GM18517 (cell line): ENCODE measurements at regions not wholly inside any gene's neighbourhood (a gene's known extent, or its start where the extent isn't known, plus 50 kb on each side); places are given as distances from the start of the nearest gene placed in this dataset.

Experiments
- ATAC-seq: cut with Tn5 transposase; IDR thresholded peaks from one replicate; pipeline ENCODE4 v1.9.1; 2021; ENCODE audit warnings: mild to moderate bottlenecking, moderate library complexity; ENCODE audit not compliant: unreplicated experiment

GRCh38 chr6:62672989-62673388 is 387.0 kb upstream of the KHDRBS2 start:
- no peak for ATAC-seq

DNA sequence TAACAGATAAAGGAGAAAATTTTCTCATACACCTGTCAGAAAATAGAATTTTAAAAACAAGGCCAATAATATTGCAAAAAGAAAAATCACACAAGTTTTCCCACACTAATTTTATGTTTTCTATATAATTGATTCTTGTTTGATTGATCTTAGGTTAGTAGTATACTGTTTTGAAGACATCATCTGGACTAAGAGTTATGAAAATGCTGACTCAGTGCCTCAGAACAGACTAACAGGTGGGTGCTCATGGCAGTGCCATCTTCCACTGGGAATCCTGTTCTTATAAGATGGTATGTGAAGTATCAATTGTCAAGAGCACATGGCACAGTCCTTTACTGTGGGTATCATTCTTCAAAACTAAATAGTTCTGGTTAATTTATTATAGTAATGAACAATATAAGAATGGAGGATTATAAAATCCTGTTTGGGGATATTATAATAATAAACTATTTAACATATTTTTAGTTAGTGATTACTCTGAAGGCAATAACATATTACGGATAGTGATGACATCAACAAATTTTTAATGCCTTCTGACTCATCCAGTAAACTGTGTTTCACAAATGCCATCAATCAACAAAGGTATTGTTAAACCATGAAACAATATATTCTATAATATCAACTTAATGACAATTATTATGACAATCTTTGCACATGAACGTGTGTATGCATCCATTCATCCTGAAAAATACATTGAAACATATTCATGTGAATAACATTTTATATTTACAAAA is 384.6 kb upstream of the KHDRBS2 start:
- ATAC-seq, result no peak

DNA sequence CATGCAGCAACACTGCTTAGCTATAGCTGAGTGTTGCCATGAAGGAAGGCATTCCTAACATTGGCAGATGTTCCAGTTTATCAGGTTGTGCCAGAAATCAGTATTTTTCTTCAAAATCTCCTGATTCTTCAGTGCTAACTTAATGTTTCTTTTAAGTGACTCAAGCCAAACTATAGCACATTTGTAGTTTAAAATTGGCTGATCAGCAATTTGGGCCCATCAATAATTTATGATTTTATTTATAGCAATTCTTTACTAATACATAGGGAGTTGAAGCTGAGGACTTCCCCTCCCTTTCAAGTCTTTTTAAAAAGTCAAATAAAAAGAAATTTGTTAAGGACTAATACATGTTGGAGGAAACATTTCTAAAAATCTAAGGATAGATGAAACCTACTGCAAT is 383.8 kb upstream of the KHDRBS2 start:
- no peak for ATAC-seq

GRCh38 chr6:62652692-62653328 is 366.8 kb upstream of the KHDRBS2 start:
- ATAC-seq, result no peak

DNA sequence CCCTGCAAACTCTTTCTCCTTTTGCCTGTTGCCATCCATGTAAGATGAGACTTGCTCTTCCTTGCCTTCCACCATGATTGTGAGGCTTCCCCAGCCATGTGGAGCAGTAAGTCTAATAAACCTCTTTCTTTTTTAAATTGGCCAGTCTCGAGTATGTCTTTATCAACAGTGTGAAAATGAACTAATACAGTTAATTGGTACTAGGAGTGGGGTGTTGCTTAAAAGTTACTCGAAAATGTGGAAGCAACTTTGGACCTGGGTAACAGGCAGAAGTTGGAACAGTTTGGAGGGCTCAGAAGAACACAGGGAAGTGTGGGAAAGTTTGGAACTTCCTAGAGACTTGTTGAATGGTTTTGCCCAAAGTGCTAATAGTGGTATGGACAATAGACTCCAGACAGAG is 359.2 kb upstream of the KHDRBS2 start:
- no peak for ATAC-seq

- ATAC-seq, result no peak
These were observed 354.7 kb upstream of the KHDRBS2 start for GRCh38 chr6:62640749-62641148.

DNA sequence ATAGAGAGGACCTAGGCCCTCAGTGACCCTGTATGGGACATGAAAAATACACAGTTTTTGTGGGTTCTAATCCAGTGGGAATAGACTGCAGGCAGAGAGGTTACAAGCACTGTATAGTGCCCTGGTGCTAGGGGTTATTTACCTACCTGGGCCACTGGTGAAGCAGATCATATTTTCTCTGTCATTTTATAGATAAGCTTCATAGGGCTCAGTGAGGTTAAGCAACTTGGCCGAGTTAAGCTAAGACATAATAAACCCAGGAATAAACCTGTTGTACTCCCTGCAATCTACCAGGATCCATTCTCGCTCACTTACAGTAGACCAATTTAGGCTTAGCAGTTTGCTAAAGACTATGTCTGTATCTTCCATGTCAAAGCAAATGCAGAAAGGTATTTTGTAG is 340.6 kb upstream of the KHDRBS2 start:
- no peak for ATAC-seq

DNA sequence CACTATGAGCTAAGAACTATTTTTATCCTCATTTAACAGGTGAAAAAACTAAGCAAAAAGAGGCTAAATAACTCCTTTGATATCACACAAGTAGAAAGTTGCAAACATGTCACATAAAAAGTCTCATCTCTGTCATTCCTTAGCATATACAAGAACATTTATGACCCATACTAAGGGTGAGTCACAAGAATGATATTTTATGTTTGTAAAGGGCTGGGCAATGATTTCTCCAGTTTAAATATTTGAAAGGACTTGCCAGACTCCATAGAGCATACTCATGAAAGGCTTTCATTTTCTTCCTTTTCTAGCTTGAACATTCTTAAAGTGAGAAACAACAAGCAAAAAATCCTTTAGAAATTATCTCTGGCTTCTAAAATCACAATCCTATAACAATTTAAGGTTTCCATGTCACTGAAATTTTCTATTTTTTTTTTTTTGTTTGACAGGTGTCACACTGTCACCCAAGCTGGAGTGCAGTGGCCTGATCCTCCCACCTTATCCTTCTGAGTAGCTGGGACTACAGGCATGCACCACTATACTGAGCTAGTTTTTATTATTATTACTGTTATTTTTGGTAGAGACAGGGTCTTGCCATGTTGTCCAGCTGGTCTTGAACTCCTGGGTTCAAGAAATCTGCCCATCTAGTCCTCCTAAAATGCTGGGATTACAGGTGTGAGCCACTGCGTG is 338.0 kb upstream of the KHDRBS2 start:
- ATAC-seq, result no peak

DNA sequence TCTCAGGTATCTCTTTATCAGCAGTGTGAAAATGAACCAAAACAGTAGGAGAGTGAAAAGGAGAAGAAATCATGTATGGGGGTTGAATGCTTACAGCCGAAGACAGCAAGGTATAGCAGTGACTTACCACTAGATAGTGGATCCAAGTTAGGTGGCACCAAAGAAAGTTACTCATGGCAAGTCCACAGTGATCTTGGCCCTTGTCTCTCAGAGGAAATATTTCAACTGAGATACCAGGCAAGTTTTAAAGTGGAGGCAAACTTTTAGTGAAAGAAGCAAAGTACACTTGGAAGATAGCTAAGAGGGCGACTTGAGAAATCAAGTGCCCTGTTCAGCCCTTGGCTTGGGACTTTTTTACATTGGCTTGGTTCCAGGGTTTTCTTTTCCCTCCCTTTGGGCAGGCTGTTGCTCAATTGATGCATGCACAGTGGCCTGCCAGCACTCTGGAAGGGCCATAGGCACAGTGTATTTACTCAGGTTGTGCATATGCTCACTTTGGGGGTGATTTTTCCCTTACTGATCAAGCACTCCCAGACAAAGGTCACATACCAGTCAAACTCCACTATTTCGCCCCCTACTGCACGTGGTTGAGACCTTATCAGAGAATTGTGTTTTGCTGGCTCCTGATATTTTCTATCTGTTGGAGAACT is 329.5 kb upstream of the KHDRBS2 start:
- no peak for ATAC-seq

DNA sequence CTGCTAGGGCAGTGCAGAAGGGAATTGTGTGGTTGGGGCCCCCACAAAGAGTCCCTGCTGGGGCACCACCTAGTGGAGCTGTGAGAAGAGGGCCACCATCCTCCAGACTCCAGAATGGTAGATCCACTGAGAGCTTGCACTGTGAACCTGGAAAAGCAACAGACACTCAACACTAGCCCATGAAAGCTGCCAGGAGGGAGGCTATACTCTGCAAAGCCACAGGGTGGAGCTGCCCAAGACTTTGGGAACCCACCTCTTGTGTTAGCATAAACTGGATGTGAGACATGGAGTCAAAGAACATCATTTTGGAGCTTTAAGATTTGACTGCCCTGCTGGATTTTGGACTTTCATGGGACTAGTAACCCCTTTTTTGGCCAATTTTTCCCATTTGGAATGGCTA is 328.4 kb upstream of the KHDRBS2 start:
- no peak for ATAC-seq

GRCh38 chr6:62613928-62614327 is 327.9 kb upstream of the KHDRBS2 start:
- no peak for ATAC-seq

- no peak for ATAC-seq
These were observed 326.4 kb upstream of the KHDRBS2 start for GRCh38 chr6:62612471-62612870.

GRCh38 chr6:62570372-62570771 is 284.3 kb upstream of the KHDRBS2 start:
- ATAC-seq, result no peak

DNA sequence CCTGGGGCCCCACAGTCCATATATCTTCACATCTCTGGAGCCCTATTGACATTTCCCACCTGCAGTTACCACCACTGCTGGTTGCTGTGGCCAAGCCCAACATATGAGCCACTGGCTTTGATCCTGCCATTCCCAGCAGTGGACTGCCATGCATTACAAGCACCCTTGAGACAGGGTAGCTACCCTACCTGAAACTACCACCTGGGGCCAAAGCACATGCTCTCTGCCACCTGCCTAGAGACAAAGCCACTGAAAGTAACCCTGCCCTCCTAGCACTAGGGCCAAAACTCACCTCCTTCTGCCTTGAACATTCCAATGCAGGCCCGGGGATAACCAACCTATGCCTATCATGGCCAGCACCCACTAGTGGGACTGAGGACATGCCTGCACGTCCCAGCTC is 255.5 kb upstream of the KHDRBS2 start:
- no peak for ATAC-seq

- no peak for ATAC-seq
These were observed 245.0 kb upstream of the KHDRBS2 start for GRCh38 chr6:62530985-62531384.

DNA sequence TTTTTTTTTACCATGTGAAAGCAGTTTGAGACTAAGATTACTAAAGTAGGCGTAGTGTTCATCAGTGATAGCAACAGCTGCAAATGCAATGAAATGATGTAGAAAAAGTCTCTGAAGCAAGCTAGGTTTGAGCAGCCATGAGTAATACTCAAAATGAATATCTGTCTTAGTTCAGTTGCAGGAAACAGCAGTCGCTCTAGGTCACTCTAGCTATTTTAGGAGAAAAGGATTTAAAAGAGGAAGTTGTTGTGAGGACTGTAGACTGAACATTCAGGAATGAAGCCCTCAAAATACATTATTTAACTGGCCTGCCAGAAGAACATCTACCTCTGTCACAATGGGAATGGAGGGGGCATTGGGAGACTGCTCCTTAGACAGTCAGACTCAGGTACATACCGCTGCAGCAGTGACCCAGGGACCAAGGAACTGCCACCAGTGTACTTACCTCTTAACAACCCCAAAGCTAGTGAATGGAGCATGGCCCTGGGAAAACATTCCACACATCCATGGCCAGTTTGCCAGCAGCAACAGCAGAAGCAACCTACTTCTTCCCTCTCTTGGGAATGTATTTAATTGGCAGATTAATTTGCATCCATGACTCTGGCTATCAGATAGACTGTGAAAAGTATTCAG is 243.0 kb upstream of the KHDRBS2 start:
- ATAC-seq, result no peak

GRCh38 chr6:62523630-62524029 is 237.6 kb upstream of the KHDRBS2 start:
- no peak for ATAC-seq

GRCh38 chr6:62519574-62519973 is 233.5 kb upstream of the KHDRBS2 start:
- ATAC-seq, result no peak

DNA sequence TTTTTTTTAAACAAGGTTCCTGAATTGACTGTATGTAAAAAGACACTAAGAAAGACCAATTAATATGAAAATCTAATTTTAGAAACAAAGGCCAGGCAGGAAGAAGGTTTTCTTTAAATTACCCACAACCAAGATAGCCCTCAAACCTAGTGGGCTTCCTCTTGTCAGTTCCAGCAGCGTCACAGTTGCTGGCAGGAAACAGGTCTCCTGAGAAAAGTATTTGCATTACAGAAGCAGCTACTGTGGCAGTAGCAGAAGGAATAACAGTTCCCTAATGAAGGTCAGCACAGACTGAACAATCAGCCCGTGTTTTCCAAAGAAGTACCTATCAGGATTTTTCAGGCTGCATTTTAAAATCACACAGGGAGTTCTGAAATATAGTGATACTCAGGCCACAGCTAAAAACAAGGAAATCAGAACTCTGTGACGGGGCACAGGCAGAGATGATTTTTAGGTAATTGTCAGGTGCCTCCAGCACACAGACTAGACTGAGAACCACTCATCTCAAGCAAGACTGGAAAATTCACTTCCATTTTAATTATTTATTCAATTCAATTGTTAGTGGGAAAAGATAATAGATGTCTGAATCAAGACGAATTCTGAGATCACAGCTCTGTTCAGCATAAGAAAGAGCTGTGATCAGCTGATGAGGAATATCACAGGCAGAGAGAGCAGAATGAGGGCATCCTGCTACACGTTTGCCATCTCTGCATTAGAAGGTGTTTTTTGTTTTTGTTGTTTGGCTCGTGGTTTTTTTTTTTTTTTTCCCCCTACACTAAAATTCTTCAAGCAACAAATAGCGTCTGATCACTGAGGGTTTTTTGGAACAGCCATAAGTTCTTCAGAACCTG is 230.5 kb upstream of the KHDRBS2 start:
- no peak for ATAC-seq

GRCh38 chr6:62492192-62492822 is 206.3 kb upstream of the KHDRBS2 start:
- no peak for ATAC-seq
